HepG2 (cell line): ENCODE measurements at regions not wholly inside any gene's neighbourhood (a gene's known extent, or its start where the extent isn't known, plus 50 kb on each side); places are given as distances from the start of the nearest gene placed in this dataset.

Experiments used
- ATAC-seq: fragments of 200-7000 bp; cut with Tn5 transposase; 3 replicates; pipeline ENCODE4 v1.9.1; 2020; ENCODE audit warnings: mild to moderate bottlenecking, moderate library complexity
- BruUV-seq: library from RNA; stranded (reverse); fragments of 400-500 nt; replicated peaks from 2 replicates; lab custom pipeline; 2021; lab: Mats Ljungman, UMichigan
- CTCF ChIA-PET: fragments of 300-600 bp; formaldehyde crosslinking; extraction: SDS; loops from one replicate; lab custom pipeline; 2021; ENCODE audit warnings: low total read pairs, inconsistent platforms, low intra/inter-chr PET ratio; lab: Yijun Ruan, JAX
- POLR2A ChIA-PET: fragments of 350-600 bp; sonication (Branson Sonifier 250); formaldehyde crosslinking; loops from one replicate; lab custom pipeline; 2020; ENCODE audit warnings: antibody characterized with exemption, inconsistent platforms; lab: Yijun Ruan, JAX
- DNase-seq: peaks from one replicate; pipeline ENCODE4 v3.0.0-alpha.2; 2015; ENCODE audit warnings: low spot score
- FAIRE-seq: peaks from 3 replicates; lab custom pipeline; 2011; peaks lifted over from hg19 to GRCh38; lab: Jason Lieb, UNC
- H2AFZ ChIP-seq: one replicate; pipeline ENCODE4 v1.6.1; 2011; ENCODE audit warnings: low read length, inconsistent platforms
- H3K27ac ChIP-seq: fragments of 300-600 bp; 3 replicates; pipeline ENCODE4 v1.8.0; 2011; ENCODE audit warnings: mixed run types, mild to moderate bottlenecking, mixed read lengths, low read length, inconsistent platforms; ENCODE audit not compliant: insufficient read depth; ENCODE audit errors: extremely low read length
- H3K27me3 ChIP-seq, 2 experiments: fragments of 200-600 bp in 1 of 2; 2 replicates in 1 of 2; 3 replicates in 1 of 2; pipeline versions ENCODE4 v1.6.0 to v1.8.0; 2011; ENCODE audit warnings: low read length in 2 of 2, mild to moderate bottlenecking in 2 of 2, moderate library complexity in 2 of 2, inconsistent platforms in 1 of 2; ENCODE audit not compliant: insufficient read depth in 2 of 2, control insufficient read depth in 1 of 2
- H3K36me3 ChIP-seq, 2 experiments: fragments of 200-600 bp in 1 of 2; replicated peaks in 1 of 2; 2 replicates in 1 of 2; 3 replicates in 1 of 2; pipeline versions ENCODE4 v1.5.1 to v1.8.0; 2011; ENCODE audit warnings: low read length in 2 of 2, inconsistent platforms in 1 of 2; ENCODE audit not compliant: insufficient read depth in 2 of 2, control insufficient read depth in 1 of 2
- H3K4me1 ChIP-seq: 2 replicates; pipeline ENCODE4 v1.5.1; 2012; ENCODE audit warnings: low read length, inconsistent platforms; ENCODE audit not compliant: insufficient read depth
- H3K4me2 ChIP-seq: 2 replicates; pipeline ENCODE4 v1.6.0; 2011; ENCODE audit warnings: low read depth, low read length, inconsistent platforms
- H3K4me3 ChIP-seq, 3 experiments: fragments of 200-600 bp in 1 of 3; sonication (generic), shearing (Covaris generic) in 1 of 3; replicated peaks in 1 of 3; 2 replicates each; pipeline ENCODE4 v1.5.1; 2011 to 2016; ENCODE audit warnings: low read length in 3 of 3, inconsistent platforms in 2 of 3, low read depth in 2 of 3, mild to moderate bottlenecking in 2 of 3, control low read depth in 1 of 3, mixed read lengths in 1 of 3; ENCODE audit not compliant: insufficient read depth in 1 of 3
- H3K79me2 ChIP-seq: one replicate; pipeline ENCODE4 v1.6.1; 2011; ENCODE audit warnings: low read length, inconsistent platforms; ENCODE audit not compliant: insufficient read depth
- H3K9ac ChIP-seq: 2 replicates; pipeline ENCODE4 v1.6.0; 2011; ENCODE audit warnings: mild to moderate bottlenecking, low read depth, low read length, inconsistent platforms; ENCODE audit not compliant: insufficient read depth
- H3K9me3 ChIP-seq: 2 replicates; pipeline ENCODE4 v1.5.1; 2012; ENCODE audit warnings: mild to moderate bottlenecking, low read length
- H4K20me1 ChIP-seq: 2 replicates; pipeline ENCODE4 v1.6.0; 2011; ENCODE audit warnings: inconsistent platforms, mild to moderate bottlenecking, low read length, moderate library complexity; ENCODE audit not compliant: insufficient read depth
- CREM ChIP-seq, 2 experiments: sonication (generic) in 1 of 2; formaldehyde crosslinking in 1 of 2; IDR thresholded peaks; 2 replicates each; pipeline versions ENCODE4 v1.4.0 to v1.6.1; 2016 to 2020; ENCODE audit warnings: antibody characterized with exemption in 1 of 2, mild to moderate bottlenecking in 1 of 2, missing genetic modification reagents in 1 of 2
- HNRNPK ChIP-seq: fragments of 200-400 bp; formaldehyde crosslinking; IDR thresholded peaks from 2 replicates; pipeline ENCODE4 v1.6.1; 2018; ENCODE audit warnings: low read length, low read depth, moderate library complexity, mild to moderate bottlenecking; ENCODE audit not compliant: poor library complexity, severe bottlenecking
- KLF12 ChIP-seq: sonication (generic); formaldehyde crosslinking; IDR thresholded peaks from 2 replicates; pipeline ENCODE4 v1.4.0; 2020; ENCODE audit warnings: missing genetic modification reagents, borderline replicate concordance
- SP2 ChIP-seq: sonication (generic); formaldehyde crosslinking; IDR thresholded peaks from 2 replicates; pipeline ENCODE4 v1.5.1; 2020; ENCODE audit warnings: mild to moderate bottlenecking, missing genetic modification reagents
- SP5 ChIP-seq: IDR thresholded peaks from 2 replicates; pipeline ENCODE4 v1.6.1; 2016; ENCODE audit warnings: low read depth, borderline replicate concordance
- ZFP36L1 ChIP-seq: sonication (generic); formaldehyde crosslinking; IDR thresholded peaks from 2 replicates; pipeline ENCODE4 v1.8.0; 2022; ENCODE audit warnings: mild to moderate bottlenecking, missing genetic modification reagents, moderate library complexity
- ZNF232 ChIP-seq: sonication (generic); formaldehyde crosslinking; IDR thresholded peaks from 2 replicates; pipeline ENCODE4 v1.4.0; 2020; ENCODE audit warnings: missing genetic modification reagents, borderline replicate concordance
- ZNF335 ChIP-seq: sonication (generic); formaldehyde crosslinking; IDR thresholded peaks from 2 replicates; pipeline ENCODE4 v1.4.0; 2020; ENCODE audit warnings: missing genetic modification reagents
- ZNF761 ChIP-seq: sonication (generic); formaldehyde crosslinking; conservative IDR thresholded peaks from 2 replicates; pipeline ENCODE4 v1.4.0; 2020; ENCODE audit warnings: mild to moderate bottlenecking, missing genetic modification reagents
- WGBS: methylation state at CpG from one replicate; pipeline ENCODE4 v1.1.6; 2017; ENCODE audit warnings: low lambda C conversion rate; 5-methylcytosine and 5-hydroxymethylcytosine counted together
- in situ Hi-C: cut with HindIII; loops from 2 replicates; pipeline ENCODE4 v1.10.0; 2017; ENCODE audit warnings: low pct_unique_long_range_greater_than_20kb; ENCODE audit not compliant: extremely low pct_ligation_motif_present
- intact Hi-C: fragments of 100-400 bp; cut with micrococcal nuclease; formaldehyde crosslinking; loops from one replicate; pipeline ENCODE4 v1.10.0; 2022; ENCODE audit not compliant: unreplicated experiment
- TF ChIP-seq, protein P1 (sequence below): sonication (generic); formaldehyde crosslinking; conservative IDR thresholded peaks from 2 replicates; pipeline ENCODE4 v1.8.0; 2022; ENCODE audit warnings: missing genetic modification reagents

GRCh38 chr4:174437749-174438148 lies 84.5 kb downstream of the HPGD start:
- Histone ChIP-seq H2AFZ (no peak overlapping the region), H3K9me3 (no peaks in the 10 kb centered on the region; the same call in 1 of the 2 replicates), H3K27me3 (no peaks in the 10 kb centered on the region), H4K20me1 (no peaks in the 10 kb centered on the region), H3K4me2 (no peak overlapping the region), H3K4me1 (no peaks in the 10 kb centered on the region), H3K4me3 (no peak overlapping the region), H3K79me2 (no peaks in the 10 kb centered on the region), H3K36me3 (no peaks in the 10 kb centered on the region), H3K27ac (no peak overlapping the region), H3K9ac (no peak overlapping the region)
- 0% methylated on average over 1 of the region's 1 CpG for WGBS
- CTCF ChIA-PET = no interaction called here
- DNase-seq (no peak), ATAC-seq (no peak), FAIRE-seq (no peak)
- in situ Hi-C loops (no loop called here), intact Hi-C loops (no loop called here)
- POLR2A ChIA-PET = no interaction called here
- BruUV-seq = no TSS peak
- TF ChIP-seq ZFP36L1 (CRISPR knock-in tag) (no peak), ZNF232 (CRISPR knock-in tag) (no peak), KLF12 (CRISPR knock-in tag) (no peak), SP5 (CRISPR knock-in tag) (no peak)

DNA sequence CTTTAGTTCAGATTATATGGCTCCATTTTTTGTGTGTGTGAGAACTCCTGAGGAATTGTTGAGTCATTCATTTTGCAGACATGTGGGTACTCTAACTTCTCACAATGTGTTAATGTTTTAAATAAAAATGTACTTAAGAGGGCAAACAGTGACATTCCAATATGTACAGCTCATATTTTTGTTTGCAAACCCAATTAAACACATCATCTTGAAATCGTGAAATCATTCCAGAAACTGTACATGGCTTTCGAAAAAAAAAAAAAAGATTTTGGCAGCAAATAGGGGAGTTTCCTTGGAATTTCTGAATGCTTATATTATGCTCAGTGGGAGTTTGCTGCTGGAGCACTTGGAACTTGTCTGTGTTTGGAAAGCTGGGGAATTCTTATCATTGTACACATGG lies 85.0 kb downstream of the HPGD start:
- TF ChIP-seq ZNF761 (CRISPR knock-in tag) = no peak
- no peak for TF ChIP-seq SP2 (CRISPR knock-in tag)
- no peak for TF ChIP-seq HNRNPK
- TF ChIP-seq CREM (IDR thresholded peaks at IDR 0.05) = no peak
- no peak for TF ChIP-seq CREM (CRISPR knock-in tag; IDR thresholded peaks at IDR 0.05)
- TF ChIP-seq, protein P1, sequence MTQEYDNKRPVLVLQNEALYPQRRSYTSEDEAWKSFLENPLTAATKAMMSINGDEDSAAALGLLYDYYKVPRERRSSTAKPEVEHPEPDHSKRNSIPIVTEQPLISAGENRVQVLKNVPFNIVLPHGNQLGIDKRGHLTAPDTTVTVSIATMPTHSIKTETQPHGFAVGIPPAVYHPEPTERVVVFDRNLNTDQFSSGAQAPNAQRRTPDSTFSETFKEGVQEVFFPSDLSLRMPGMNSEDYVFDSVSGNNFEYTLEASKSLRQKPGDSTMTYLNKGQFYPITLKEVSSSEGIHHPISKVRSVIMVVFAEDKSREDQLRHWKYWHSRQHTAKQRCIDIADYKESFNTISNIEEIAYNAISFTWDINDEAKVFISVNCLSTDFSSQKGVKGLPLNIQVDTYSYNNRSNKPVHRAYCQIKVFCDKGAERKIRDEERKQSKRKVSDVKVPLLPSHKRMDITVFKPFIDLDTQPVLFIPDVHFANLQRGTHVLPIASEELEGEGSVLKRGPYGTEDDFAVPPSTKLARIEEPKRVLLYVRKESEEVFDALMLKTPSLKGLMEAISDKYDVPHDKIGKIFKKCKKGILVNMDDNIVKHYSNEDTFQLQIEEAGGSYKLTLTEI (CRISPR knock-in tag) = no peak
- TF ChIP-seq ZNF335 = no peak
- TF ChIP-seq, all 625 proteins: peak for 0
- in situ Hi-C loops (no loop called here), intact Hi-C loops (no loop called here)
- no peak overlapping the region for H3K4me3 ChIP-seq
- no peaks in the 10 kb centered on the region for H4K20me1 ChIP-seq
- no peak overlapping the region for H3K4me2 ChIP-seq
- H3K4me1 ChIP-seq = no peaks in the 10 kb centered on the region
- DNase-seq (no peak), ATAC-seq (no peak), FAIRE-seq (no peak)
- H3K79me2 ChIP-seq = no peaks in the 10 kb centered on the region
- no peak overlapping the region for H2AFZ ChIP-seq
- ChIA-PET CTCF (no interaction called here), POLR2A (no interaction called here)
- no peaks in the 10 kb centered on the region for H3K27me3 ChIP-seq
- 0% methylated on average over 2 of the region's 2 CpGs for WGBS
- H3K9ac ChIP-seq = no peak overlapping the region
- no peak overlapping the region for H3K27ac ChIP-seq
- no TSS peak for BruUV-seq
- H3K9me3 ChIP-seq = no peaks in the 10 kb centered on the region; the same call in 1 of the 2 replicates
- H3K36me3 ChIP-seq = no peaks in the 10 kb centered on the region
